ENCODE measurements at regions not wholly inside any gene's neighbourhood (a gene's known extent, or its start where the extent isn't known, plus 50 kb on each side); places are given as distances from the start of the nearest gene placed in this dataset.
"Not testable (repeated sequence)": the region's sequence is repeated elsewhere in the genome, so short reads cannot be mapped to it uniquely, and the experiment has no call there.

DNA sequence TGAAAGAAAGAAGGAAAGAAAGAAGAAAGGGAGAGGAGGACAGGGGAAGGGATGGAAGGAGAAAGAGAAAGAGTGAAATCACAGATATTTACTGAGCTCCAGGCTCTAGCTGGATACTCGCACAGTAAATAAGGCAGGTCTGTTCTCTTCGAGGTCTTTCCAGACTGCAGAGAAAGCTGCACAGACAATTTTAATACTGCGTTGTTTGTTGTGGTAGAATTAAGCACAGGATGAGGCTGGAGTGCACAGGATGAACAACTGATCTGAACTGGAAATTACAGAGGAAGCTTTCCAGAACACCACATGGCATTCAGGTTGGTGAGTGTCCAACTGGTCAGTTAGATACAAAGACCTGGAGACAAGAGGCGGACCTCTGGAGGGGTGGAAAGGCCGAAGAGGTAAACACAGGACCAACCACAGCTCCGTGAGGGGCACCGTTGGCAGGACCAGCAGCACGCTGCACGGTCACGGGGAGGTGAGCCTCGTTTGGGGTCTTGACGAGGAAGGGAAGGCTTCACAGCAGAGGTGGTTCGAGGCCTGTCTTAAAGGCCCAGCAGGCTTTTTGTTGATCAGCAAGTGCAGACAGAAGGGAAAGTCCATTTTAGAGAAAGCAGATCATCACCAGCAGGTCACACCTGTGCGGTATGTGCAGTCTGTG is 121.7 kb downstream of the ATP6V0E2 start:
- DNase-seq = not testable (repeated sequence)

DNA sequence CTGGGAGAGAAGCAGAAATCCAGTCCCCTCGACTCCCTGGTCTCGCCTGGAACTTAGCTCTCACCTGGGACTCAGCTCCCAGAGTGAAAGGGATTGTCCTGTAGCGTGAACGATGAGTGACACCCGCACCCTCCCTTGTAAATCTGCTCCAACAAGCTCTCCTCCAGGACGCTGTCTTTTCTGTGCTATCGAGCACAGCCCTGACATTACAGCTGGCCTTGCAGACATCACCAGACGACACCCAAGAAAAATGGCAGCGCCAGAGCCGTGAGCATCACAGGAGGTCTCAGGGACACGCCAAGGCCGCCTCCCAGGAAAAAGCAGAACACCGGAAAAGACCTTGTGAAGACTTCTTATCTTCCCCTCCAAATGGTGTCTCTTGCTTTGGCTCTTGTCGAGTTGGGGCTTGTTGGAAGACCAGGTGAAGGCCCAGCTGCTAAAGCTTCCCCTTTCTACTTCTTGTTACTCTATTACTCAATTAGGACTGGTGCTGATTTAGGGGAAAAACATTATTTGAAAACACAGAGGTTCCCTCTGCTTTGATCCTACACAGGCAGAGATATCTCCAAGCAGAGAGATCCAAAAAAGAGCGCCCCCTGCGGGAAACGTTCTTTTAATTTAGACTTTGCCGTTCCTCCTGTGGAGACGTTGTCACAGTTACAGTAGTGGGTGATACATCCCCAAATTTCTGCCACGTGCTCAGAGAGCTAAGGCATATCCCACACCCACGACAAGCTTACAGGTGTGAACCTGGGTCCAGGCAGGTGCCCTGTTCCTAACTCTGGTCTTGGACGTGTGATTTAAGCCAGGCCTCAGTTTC is 127.2 kb downstream of the ATP6V0E2 start:
- DNase-seq = not testable (repeated sequence)

DNA sequence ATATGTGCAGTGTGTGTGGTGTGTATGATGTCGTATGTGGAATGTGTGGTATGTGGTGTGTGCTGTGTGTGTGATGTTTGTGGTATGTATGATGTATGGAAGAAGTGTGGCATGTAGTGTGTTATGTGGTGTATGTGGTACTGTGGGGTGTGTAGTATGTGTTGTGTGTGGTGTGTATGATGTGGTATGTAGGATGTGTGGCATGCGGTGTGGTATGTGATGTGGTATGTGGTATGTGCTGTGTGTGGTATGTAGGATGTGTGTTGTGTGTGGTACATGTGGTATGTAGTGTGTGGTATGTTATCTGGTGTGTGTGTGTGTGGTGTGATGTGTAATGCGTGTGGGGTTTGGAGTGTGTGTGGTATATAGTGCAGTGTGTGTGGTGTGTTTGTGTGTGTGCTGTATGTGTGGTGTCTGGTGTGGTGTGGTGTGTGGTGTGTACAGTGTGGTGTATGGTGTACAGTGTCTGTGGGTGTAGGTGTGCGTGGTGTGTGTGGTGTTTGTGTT is 129.6 kb downstream of the ATP6V0E2 start:
- DNase-seq = no peak

DNA sequence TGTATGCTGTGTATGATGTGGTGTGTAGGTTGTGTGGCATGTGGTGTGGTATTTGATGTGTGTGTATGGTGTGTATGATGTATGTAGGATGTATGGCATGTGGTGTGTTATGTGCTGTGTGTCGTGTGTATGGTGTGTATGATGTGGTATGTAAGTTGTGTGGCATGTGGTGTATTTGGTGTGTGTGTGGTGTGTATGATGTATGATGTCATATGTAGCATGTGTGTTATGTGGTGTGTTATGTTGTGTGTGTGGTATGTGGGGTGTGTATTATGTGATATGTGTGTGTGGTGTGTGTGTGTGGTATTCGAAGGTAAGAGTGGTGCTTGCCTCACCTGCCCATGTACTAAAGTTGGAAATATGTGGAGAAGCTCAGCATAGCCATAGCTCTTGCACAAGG is 130.2 kb downstream of the ATP6V0E2 start:
- DNase-seq = not testable (repeated sequence)

DNA sequence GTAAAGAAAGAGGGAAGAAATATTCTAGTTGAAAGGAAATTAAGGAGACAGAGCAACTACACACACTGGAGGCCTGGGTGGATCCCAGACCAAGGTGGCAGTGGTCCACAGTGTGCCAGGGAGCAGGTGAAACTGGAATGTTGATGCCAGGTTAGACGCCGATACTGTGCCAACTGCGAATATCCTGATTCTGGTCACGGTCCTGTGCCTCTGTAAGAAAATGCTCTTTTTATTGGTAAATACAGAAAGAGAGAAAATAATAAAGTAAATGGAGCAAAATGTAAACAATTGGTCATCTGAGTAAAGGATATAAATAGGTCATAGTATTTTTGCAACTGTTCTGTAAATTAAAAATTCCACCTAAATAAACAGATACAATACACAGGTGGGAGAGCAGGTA is 131.1 kb downstream of the ATP6V0E2 start:
- not testable (repeated sequence) for DNase-seq

DNA sequence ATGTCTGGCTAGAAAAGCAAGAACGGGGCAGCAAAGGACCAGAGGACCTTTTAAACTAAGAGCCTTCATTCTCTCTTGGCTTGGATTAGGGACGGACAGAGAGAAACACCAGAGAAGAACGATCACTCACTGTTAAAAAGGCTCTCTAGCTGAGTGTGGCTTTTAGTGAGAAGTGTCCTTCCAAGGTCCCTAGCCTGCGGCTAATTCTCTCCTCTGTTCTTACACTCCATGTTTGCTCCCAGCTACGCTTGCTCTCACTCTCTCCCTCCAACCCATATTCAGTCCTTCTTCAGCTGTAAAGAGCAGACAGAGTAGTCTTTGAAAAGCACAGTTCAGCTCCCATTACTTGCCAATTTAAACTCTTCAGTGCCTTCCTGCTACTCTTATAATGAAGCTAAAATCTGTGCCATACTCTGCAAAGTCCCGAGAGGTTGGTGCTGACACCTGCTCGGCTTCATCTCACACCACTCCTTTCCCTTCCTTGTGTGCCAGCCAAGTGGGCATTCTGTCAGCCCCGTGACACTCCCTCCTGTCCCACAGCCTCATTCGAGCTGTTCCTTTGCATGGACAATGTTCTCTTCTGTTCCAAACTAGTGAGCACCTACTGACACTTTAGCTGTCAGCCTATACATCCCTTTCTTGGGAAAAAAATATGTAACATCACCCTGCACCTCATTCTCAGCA is 136.0 kb downstream of the ATP6V0E2 start:
- DNase-seq = not testable (repeated sequence)

DNA sequence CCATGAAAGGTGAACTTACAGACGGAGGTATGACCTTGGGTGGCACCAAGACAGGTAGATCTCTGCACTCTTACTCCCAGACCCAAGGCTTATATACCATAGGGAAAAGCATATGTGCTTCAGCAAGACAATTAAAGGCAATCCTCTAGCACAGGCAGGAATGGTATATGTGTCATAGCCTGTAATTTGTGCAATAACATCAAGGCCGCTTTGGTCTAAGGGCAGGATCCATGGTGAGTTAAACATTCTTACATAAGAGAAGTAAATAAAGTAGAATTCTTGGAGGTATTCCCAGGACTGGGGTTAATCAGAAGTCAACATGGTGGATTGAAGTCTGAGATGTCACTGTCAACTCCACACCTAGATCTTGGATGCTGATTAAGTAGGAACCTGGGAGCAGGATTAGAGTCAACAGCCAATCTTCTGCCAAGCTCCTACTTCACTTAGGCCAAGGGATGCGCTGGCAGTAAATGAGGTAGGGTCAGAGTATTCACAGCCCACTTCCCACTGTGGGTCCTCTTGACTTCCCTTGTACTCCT is 143.0 kb downstream of the ATP6V0E2 start:
- DNase-seq = not testable (repeated sequence)

DNA sequence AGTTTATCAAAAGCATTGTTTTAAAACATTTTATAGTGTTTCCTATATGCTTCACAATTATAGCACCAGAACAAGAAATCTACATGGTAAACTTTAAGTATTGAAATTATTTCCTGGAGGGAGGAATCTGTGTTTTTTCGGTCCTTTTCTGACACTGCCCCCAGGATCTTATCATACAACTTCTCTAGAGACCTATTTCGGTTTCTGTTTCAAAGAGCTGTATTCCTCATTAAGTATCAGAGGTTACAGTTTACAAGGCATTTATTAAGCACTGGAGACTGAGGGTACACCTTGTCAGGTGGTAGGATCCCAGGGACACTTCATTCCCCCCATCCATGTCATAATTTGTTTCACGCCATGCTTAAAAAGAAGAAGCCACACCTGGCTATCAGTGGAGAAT is 146.4 kb downstream of the ATP6V0E2 start:
- DNase-seq = not testable (repeated sequence)

DNA sequence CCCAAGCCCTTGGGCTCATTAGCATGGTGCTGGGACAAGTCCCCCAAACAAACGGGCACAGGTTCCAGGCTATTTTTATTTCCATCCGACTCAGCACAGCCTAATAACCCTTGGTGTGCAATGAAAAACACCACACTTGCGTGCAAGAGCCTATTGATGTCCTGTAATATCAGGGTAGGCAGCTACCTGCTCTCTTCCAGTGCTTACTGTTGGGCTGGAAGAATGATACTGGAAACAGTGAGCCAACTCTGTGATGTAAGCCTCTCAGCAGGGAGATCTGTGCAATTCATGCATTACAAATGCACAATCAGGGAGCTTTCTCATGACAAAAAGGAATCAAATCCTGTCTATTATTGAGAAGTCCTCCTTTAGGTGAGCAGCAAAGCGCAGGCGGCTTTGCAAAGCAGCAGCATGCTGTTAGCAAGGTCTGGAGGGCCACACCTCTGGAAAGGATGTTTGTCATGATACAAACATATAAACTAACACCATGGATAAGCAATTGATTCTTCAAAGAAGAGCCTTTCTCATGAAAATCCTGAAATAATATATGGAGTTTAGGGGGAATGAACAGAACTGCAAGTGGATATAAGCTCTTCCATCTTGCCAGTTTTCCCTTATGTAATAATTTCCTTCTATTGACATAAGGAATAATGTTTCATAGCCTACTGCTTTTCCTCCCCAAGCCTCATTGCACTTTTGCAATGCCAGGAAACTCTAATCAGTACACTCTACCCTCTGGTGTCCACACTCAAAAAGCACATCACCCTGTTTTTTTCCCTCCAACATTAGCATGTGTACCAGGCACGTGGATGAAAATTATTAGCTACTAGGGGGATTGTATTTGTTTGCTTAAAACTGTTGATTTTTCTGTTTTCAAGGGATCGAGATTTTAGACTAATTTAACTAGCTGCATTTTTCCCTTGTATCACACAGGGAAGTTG is 151.1 kb downstream of the ATP6V0E2 start:
- DNase-seq = not testable (repeated sequence)

DNA sequence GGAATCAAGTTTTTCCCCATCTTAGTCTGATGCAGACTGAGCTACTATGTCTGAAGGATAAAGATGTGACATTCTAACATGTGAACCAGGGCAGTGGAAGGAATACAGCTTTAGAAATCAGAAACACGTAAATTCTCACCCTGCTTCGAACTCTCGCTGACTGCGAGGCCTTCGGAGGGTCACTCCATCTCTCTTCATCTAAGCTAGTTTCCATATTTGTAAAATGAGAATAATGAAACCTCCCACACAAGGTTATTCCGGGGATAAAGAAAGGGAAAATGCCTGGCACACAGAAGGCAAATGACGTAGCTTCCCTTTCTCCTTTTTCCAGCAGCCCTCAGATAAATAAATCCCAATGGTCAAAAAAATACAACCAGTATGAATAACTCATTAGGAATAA is 152.0 kb downstream of the ATP6V0E2 start:
- not testable (repeated sequence) for DNase-seq

DNA sequence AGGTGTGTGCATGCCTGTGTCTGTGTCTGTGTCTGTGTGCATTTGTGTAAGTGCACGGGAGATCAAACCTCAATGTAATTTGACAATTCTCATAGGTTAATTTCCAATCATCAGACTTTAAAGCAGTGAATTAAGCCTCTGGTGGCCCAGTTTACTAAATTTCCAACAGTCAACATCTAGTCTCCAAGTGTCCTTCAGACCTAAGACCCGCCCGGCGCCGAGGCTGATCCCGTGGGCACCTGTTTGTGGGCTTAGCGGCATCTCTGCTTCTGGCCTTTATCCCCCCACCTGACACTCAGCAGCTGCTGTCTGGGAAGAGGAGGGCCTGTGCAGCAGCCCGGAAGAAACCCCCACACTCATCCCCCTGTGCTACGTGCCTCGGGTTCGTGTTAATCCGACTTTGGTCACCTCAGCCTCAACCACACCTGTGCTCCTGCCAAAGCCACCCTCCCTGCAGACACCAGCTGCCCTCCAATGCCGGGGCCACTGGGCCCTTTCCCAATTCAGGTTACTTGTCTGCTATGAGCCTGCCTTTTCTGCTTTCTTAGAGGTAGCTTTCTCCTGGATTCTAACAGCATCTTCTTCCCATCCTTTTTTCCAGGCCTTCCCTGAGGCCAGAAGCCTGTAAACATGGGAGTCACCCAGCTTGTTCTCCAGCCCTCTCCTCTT is 154.7 kb downstream of the ATP6V0E2 start:
- DNase-seq = not testable (repeated sequence)

DNA sequence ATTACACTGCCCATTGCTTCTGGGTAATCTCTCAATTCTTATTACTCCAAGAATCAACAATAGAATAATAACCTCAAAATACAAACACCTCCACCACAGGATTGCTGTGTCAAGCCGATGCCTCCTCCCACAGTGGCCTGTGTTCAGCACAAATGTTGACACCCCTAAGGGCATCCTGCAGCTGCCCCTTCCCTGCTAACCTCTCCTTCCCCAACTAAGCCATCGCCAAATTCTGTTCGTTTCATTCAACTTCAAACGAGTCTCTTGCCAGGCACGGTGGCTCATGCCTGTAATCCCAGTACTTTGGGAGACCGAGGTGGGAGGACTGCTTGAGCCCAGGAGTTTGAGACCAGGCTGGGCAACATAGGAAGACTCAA is 155.2 kb downstream of the ATP6V0E2 start:
- not testable (repeated sequence) for DNase-seq

DNA sequence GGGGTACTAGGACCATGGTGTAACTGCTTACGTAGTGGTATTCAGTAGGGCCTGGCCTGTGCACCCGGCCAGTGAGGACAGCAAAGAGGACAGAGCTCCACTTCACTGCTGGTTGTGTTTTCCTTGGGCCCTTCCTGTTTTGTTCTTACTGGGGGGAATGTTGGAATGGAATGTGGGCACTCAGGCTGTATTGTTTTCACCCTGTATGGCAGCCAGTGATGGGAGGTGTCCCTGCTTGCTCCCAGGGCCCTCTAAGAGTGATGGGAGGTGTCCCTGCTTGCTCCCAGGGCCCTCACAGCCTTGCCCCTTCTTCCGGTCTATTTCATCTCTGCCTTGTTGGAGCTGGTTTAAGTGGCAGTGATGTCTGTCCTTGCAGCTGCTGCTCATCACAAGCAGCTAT is 158.0 kb downstream of the ATP6V0E2 start:
- not testable (repeated sequence) for DNase-seq

DNA sequence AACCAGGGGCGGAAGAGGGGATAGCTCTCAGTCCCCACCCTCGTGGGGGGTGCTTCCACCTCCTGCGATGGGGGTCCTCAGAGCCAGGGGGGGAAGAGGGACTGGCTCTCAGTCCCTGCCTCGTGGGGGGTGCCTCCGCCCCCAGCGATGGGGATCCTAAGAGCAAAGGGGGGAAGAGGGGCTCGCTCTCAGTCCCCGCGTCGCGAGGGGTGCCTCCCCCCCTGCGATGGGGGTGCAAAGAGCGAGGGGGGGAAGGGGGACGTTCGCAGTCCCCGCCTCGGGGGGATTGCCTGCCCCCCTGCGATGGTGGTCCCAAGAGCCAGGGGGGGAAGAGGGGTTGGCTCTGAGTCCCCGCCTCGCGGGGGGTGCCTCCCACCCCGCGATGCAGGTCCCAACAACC is 159.9 kb downstream of the ATP6V0E2 start:
- not testable (repeated sequence) for DNase-seq

DNA sequence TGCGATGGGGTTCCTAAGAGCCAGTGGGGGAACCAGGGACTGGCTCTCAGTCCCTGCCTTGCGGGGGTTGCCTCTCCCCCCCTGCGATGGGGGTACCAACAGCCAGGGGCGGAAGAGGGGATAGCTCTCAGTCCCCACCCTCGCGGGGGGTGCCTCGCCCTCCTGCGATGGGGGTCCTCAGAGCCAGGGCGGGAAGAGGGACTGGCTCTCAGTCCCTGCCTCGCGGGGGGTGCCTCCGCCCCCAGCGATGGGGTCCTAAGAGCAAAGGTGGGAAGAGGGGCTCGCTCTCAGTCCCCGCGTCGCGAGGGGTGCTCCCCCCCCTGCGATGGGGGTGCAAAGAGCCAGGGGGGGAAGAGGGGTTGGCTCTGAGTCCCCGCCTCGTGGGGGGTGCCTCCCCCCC is 162.0 kb downstream of the ATP6V0E2 start:
- not testable (repeated sequence) for DNase-seq

DNA sequence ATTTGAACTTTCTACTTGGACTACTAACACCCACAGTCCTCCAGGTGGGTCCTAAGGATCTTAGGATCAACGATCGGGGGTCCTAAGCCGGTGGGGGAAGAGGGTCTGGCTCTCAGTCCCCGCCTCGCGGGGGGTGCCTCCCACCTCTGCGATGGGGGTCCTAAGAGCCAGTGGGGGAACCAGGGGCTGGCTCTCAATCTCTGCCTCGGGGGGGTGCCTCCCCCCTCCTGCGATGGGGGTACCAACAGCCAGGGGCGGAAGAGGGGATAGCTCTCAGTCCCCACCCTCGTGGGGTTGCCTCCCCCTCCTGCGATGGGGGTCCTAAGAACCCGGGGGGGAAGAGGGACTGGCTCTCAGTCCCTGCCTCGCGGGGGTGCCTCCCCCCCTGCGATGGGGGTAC is 165.3 kb downstream of the ATP6V0E2 start:
- DNase-seq = not testable (repeated sequence)

DNA sequence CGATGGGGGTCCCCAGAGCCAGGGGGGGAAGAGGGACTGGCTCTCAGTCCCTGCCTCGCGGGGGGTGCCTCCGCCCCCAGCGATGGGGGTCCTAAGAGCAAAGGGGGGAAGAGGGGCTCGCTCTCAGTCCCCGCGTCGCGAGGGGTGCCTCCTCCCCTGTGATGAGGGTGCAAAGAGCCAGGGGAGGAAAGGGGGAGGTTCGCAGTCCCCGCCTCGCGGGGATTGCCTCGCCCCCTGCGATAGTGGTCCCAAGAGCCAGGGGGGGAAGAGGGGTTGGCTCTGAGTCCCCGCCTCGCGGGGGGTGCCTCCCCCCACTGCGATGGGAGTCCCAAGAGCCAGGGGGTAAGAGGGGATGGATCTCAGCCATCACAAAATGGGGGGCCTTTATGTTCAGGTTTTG is 168.5 kb downstream of the ATP6V0E2 start:
- DNase-seq = not testable (repeated sequence)

DNA sequence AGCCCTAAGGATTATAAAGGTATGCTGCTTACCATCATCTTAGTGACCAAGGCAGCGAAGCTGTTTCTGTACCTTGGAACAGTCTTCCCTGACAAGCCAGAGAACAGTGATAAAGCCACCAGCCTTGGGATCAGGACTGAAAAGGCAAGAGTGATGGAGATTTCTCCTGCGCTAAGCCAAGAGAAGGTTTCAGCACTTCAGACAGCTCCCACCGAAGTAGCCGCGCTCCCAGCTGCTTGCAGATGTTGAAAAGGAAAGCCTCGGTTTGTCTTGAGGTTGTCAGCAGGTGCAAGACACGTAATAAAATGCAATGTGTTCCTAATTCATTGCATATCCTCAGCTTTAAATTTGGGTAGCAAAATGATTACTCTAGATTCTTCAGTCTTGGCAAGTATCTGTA is 171.0 kb downstream of the ATP6V0E2 start:
- not testable (repeated sequence) for DNase-seq

DNA sequence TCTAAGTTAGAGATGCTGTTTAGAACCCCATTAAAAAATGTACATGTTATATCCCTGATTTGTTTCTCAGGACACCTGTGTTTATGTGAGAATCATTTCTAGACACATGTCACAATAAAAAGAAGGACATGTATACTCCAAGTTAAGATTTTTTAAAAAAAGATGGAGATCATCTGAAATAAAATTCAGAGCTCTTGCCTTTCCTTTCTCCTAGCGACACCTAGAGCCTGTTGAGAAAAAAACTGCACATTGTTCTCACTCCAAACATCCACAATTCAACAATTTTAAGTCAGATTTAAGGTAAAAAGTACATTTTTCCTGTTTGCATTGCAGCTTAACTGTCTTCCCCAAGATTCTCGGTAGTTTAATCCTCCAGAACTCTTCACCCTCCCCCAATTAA is 171.8 kb downstream of the ATP6V0E2 start:
- not testable (repeated sequence) for DNase-seq

DNA sequence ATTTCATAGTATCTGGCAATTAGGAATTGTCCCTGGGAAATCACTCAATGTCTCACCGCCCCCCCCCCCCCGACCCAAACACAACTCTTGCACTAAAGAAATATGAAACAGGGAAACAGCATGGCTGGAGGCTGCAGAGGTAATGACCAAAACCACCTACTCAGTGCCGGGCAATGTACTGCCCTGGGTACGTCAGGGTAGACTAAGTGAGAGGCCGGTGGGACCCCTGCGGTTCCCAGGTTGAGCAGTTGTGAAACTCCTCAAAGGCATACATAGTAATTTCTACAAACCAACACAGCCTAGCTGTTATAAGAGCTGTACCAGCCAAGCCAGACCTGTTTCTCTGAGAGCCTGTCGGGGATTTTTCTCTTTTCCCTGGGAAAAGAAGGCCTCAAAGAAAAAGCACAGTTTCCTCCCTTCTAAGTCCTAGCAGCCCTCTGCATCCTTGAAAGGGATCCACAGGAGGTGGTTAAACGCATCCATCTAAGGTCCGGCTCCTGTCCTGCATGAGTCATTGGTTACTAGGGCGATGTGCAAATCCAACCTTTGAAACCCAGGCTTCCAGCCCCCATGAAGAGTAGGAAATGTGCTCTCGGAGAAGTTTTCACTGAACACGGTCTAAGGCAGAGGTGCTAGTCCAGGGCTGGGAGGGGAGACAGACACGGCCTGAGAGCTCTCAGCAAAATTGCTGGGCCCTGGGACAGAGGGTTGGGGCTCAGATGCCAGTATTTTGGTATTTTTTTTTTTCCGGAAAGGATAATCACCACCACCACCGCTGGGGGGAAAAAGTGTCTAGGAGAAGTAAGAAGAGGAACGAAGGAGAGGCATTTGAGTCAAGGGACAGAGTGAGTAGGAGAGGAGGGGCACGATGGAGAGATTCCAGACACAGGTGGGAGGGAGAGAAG is 172.8 kb downstream of the ATP6V0E2 start:
- DNase-seq = not testable (repeated sequence)
